Central memory CD4-positive, alpha-beta T cell (primary cell): ENCODE measurements at regions not wholly inside any gene's neighbourhood (a gene's known extent, or its start where the extent isn't known, plus 50 kb on each side); places are given as distances from the start of the nearest gene placed in this dataset.

Experiments used
- DNase-seq: peaks from one replicate; pipeline ENCODE4 v3.0.0; 2022

- no peak for DNase-seq
These were observed 536.9 kb upstream of the CDH11 start for GRCh38 chr16:65658787-65659220.

- no peak for DNase-seq
These were observed 536.5 kb upstream of the CDH11 start for GRCh38 chr16:65658349-65658748.

GRCh38 chr16:65657556-65657955 is 535.7 kb upstream of the CDH11 start:
- no peak for DNase-seq

GRCh38 chr16:65657071-65657494 is 535.2 kb upstream of the CDH11 start:
- no peak for DNase-seq

- no peak for DNase-seq
These were observed 533.9 kb upstream of the CDH11 start for GRCh38 chr16:65655802-65656201.

- no peak for DNase-seq
These were observed 526.2 kb upstream of the CDH11 start for GRCh38 chr16:65648101-65648500.

- DNase-seq, result no peak
These were observed 523.0 kb upstream of the CDH11 start for GRCh38 chr16:65644821-65645220.

- DNase-seq, result no peak
These were observed 520.0 kb upstream of the CDH11 start for GRCh38 chr16:65641762-65642289.

- DNase-seq, result no peak
These were observed 519.3 kb upstream of the CDH11 start for GRCh38 chr16:65641049-65641761.

- no peak for DNase-seq
These were observed 513.0 kb upstream of the CDH11 start for GRCh38 chr16:65634833-65635232.

- no peak for DNase-seq
These were observed 512.4 kb upstream of the CDH11 start for GRCh38 chr16:65634291-65634690.

- DNase-seq, result no peak
These were observed 502.8 kb upstream of the CDH11 start for GRCh38 chr16:65624666-65625065.

- DNase-seq, result no peak
These were observed 502.4 kb upstream of the CDH11 start for GRCh38 chr16:65624229-65624628.

GRCh38 chr16:65622871-65623270 is 501.0 kb upstream of the CDH11 start:
- no peak for DNase-seq

GRCh38 chr16:65622151-65622550 is 500.3 kb upstream of the CDH11 start:
- no peak for DNase-seq

GRCh38 chr16:65621640-65622039 is 499.8 kb upstream of the CDH11 start:
- DNase-seq, result no peak

- no peak for DNase-seq
These were observed 497.7 kb upstream of the CDH11 start for GRCh38 chr16:65619606-65620005.

GRCh38 chr16:65618931-65619330 is 497.1 kb upstream of the CDH11 start:
- DNase-seq, result no peak

GRCh38 chr16:65618333-65618732 is 496.5 kb upstream of the CDH11 start:
- DNase-seq, result no peak

- DNase-seq, result no peak
These were observed 495.6 kb upstream of the CDH11 start for GRCh38 chr16:65617421-65617820.

- DNase-seq, result no peak
These were observed 486.6 kb upstream of the CDH11 start for GRCh38 chr16:65608455-65608854.

GRCh38 chr16:65604771-65605170 is 482.9 kb upstream of the CDH11 start:
- no peak for DNase-seq

GRCh38 chr16:65601781-65602180 is 479.9 kb upstream of the CDH11 start:
- DNase-seq, result no peak

- DNase-seq, result no peak
These were observed 478.8 kb upstream of the CDH11 start for GRCh38 chr16:65600629-65601028.

- no peak for DNase-seq
These were observed 478.2 kb upstream of the CDH11 start for GRCh38 chr16:65600046-65600445.
